ENCODE measurements at regions not wholly inside any gene's neighbourhood (a gene's known extent, or its start where the extent isn't known, plus 50 kb on each side); places are given as distances from the start of the nearest gene placed in this dataset.

GRCh38 chr4:11529625-11530201 is 101.0 kb upstream of the HS3ST1 start:
- no peak for DNase-seq (ENCODE audit: low spot score)

- no peak for DNase-seq (ENCODE audit: low spot score)
Observed at GRCh38 chr4:11525085-11525484, 96.4 kb upstream of the HS3ST1 start.

- DNase-seq (ENCODE audit: low spot score): no peak
Observed at GRCh38 chr4:11518754-11519153, 90.1 kb upstream of the HS3ST1 start.

- DNase-seq (ENCODE audit: low spot score): no peak
Observed at GRCh38 chr4:11514779-11515419, 86.2 kb upstream of the HS3ST1 start.

GRCh38 chr4:11514003-11514402 is 85.3 kb upstream of the HS3ST1 start:
- DNase-seq (ENCODE audit: low spot score): no peak

- no peak for DNase-seq (ENCODE audit: low spot score)
Observed at GRCh38 chr4:11512871-11513270, 84.2 kb upstream of the HS3ST1 start.

GRCh38 chr4:11511321-11511720 is 82.6 kb upstream of the HS3ST1 start:
- no peak for DNase-seq (ENCODE audit: low spot score)

GRCh38 chr4:11507920-11508319 is 79.2 kb upstream of the HS3ST1 start:
- DNase-seq (ENCODE audit: low spot score): no peak

- DNase-seq (ENCODE audit: low spot score): no peak
Observed at GRCh38 chr4:11506194-11506593, 77.5 kb upstream of the HS3ST1 start.

- DNase-seq (ENCODE audit: low spot score): no peak
Observed at GRCh38 chr4:11505221-11505971, 76.7 kb upstream of the HS3ST1 start.

GRCh38 chr4:11503166-11503565 is 74.5 kb upstream of the HS3ST1 start:
- no peak for DNase-seq (ENCODE audit: low spot score)

GRCh38 chr4:11497972-11498371 is 69.3 kb upstream of the HS3ST1 start:
- DNase-seq (ENCODE audit: low spot score): no peak

GRCh38 chr4:11497212-11497806 is 68.6 kb upstream of the HS3ST1 start:
- DNase-seq (ENCODE audit: low spot score): no peak

- DNase-seq (ENCODE audit: low spot score): no peak
Observed at GRCh38 chr4:11496351-11496829, 67.7 kb upstream of the HS3ST1 start.

GRCh38 chr4:11495818-11496217 is 67.1 kb upstream of the HS3ST1 start:
- DNase-seq (ENCODE audit: low spot score): no peak

GRCh38 chr4:11495291-11495690 is 66.6 kb upstream of the HS3ST1 start:
- no peak for DNase-seq (ENCODE audit: low spot score)

GRCh38 chr4:11494232-11494631 is 65.5 kb upstream of the HS3ST1 start:
- DNase-seq (ENCODE audit: low spot score): no peak

GRCh38 chr4:11489453-11490083 is 60.9 kb upstream of the HS3ST1 start:
- no peak for DNase-seq (ENCODE audit: low spot score)

- DNase-seq (ENCODE audit: low spot score): no peak
Observed at GRCh38 chr4:11488657-11489452, 60.2 kb upstream of the HS3ST1 start.

GRCh38 chr4:11487868-11488544 is 59.3 kb upstream of the HS3ST1 start:
- DNase-seq (ENCODE audit: low spot score): no peak

GRCh38 chr4:11487139-11487538 is 58.4 kb upstream of the HS3ST1 start:
- DNase-seq (ENCODE audit: low spot score): no peak
